ENCODE measurements at regions not wholly inside any gene's neighbourhood (a gene's known extent, or its start where the extent isn't known, plus 50 kb on each side); places are given as distances from the start of the nearest gene placed in this dataset.

DNA sequence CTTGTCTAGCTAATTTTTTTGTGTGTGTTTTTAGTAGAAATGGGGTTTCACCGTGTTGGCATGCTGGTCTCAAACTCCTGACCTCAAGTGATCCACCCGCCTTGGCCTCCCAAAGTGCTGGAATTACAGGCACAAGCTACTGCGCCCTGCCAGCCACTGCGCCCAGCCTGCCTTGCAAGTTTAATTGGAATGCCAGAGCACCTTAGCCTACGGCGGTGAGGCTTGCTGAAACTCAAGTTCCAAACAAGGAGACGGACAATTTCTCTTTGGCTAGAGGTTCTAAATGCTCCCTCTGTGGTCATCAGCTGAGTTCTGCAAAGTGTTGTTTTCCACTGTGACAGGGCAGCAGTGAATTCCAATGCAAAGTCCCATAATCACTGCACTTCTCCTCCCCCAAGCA, 583.4 kb downstream of the KCNJ3 start:
- no peak for TF ChIP-seq CTCF (IDR thresholded peaks at IDR 0.05)
- Histone ChIP-seq H3K9me3 (no peaks in the 10 kb centered on the region), H3K27me3 (no peaks in the 10 kb centered on the region), H3K4me1 (no peaks in the 10 kb centered on the region), H3K36me3 (no peaks in the 10 kb centered on the region), H3K4me3 (no peak overlapping the region), H3K27ac (no peak overlapping the region)
- peak; percentile 35 for DNase-seq
- no peak for ATAC-seq
- intact Hi-C loops (cut with DNase I): no loop called here

DNA sequence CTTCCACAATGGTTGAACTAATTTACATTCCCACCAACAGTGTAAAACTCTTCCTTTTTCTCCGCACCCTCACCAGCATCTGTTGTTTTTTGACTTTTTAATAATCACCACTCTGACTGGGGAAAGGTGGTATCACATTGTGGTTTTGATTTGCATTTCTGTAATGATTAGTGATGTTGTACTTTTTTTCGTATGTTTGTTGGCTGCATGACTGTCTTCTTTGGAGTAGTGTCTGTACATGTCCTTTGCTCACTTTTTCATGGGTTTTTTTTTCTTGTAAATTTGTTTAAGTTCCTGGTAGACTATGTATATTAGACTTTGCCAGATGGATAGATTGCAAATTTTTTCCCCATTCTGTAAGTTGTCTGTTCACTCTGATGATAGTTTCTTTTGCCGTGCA, 574.8 kb downstream of the KCNJ3 start:
- Histone ChIP-seq H3K9me3 (no peaks in the 10 kb centered on the region), H3K27ac (no peak overlapping the region), H3K4me1 (no peaks in the 10 kb centered on the region), H3K27me3 (no peaks in the 10 kb centered on the region), H3K4me3 (no peak overlapping the region), H3K36me3 (no peaks in the 10 kb centered on the region)
- no peak for ATAC-seq
- DNase-seq: no peak
- TF ChIP-seq CTCF (IDR thresholded peaks at IDR 0.05): no peak
- intact Hi-C loops (cut with DNase I): no loop called here

- intact Hi-C loops (cut with DNase I): no loop called here
- TF ChIP-seq CTCF (IDR thresholded peaks at IDR 0.05): no peak
- no peak for ATAC-seq
Measured at GRCh38 chr2:155266583-155266982, 568.1 kb downstream of the KCNJ3 start.

DNA sequence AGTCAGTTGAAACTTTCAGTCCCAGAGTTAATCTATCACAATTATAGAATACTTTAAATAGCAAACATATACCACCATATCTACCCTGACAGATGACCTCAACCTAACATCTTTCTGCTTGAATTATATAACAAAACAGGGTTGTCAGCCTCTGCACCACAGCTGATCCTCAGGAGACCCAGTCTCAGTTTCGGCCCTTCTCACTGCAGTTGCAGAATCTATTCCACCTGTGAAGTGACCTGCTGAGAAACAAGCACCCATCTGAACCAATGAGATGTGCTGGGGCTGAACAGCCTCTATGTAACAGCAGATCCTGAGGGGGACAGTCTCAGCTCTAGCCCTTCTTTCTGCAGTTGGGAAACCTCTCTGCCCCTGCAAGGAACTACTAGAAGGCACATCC, 567.6 kb downstream of the KCNJ3 start:
- Histone ChIP-seq H3K27ac (no peak overlapping the region), H3K27me3 (no peaks in the 10 kb centered on the region), H3K4me3 (no peak overlapping the region), H3K36me3 (no peaks in the 10 kb centered on the region), H3K9me3 (no peaks in the 10 kb centered on the region), H3K4me1 (no peaks in the 10 kb centered on the region)
- TF ChIP-seq CTCF (IDR thresholded peaks at IDR 0.05): no peak
- ATAC-seq (no peak), DNase-seq (no peak)
- intact Hi-C loops (cut with DNase I): no loop called here

More at GRCh38 chr2:155266583-155266982, 568.1 kb downstream of the KCNJ3 start:
- Histone ChIP-seq H3K36me3 (no peaks in the 10 kb centered on the region), H3K9me3 (no peaks in the 10 kb centered on the region), H3K27ac (no peak overlapping the region), H3K4me1 (no peaks in the 10 kb centered on the region), H3K27me3 (no peaks in the 10 kb centered on the region), H3K4me3 (no peak overlapping the region)
- no peak for DNase-seq

DNA sequence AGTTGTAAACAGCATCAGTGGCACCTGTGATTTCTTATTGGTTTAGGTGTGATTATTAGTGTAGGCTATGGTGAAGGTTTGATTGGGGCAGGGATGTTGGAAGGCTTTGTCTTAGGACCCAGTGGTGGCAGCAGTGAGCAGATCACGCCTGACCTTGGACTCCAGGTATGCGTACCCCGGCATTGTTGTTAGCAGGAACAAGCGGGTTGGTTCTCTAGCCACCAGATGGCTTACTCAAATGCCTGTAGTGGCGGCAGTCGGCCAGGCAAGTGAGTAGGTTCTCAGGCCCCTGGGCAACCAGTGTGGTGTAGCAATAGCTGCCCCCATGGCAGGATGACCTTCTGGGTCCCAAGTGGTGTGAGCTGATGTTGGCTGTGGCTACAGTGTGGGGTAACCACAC, 558.3 kb downstream of the KCNJ3 start:
- no peaks in the 10 kb centered on the region for H3K4me1 ChIP-seq
- no peak overlapping the region for H3K4me3 ChIP-seq
- H3K27me3 ChIP-seq: no peaks in the 10 kb centered on the region
- intact Hi-C loops (cut with DNase I): no loop called here
- TF ChIP-seq CTCF (IDR thresholded peaks at IDR 0.05): no peak
- no peaks in the 10 kb centered on the region for H3K9me3 ChIP-seq
- DNase-seq: peak; percentile 51
- no peak overlapping the region for H3K27ac ChIP-seq
- ATAC-seq: no peak
- no peaks in the 10 kb centered on the region for H3K36me3 ChIP-seq

DNA sequence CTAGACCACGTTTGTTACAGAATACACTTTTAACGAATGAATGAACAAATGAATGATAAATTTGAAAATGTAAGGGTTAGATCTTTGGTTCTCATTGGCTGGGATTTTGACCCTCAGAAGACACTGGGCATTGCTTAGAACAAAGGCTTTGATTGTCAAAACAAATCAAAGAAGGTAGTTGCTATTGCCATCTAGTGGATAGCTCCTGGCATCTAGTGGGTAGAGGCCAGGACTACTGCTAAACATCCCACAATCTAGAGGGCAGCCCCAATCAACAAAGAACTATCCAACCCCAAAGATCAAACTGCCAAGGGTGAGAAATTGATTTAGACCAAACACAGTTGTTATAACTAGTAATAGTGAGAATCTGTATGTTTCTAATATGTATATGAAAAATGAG, 552.3 kb downstream of the KCNJ3 start:
- intact Hi-C loops (cut with DNase I): no loop called here
- Histone ChIP-seq H3K27ac (no peak overlapping the region), H3K9me3 (no peaks in the 10 kb centered on the region), H3K36me3 (no peaks in the 10 kb centered on the region), H3K27me3 (no peaks in the 10 kb centered on the region), H3K4me1 (no peaks in the 10 kb centered on the region), H3K4me3 (no peak overlapping the region)
- no peak for ATAC-seq
- no peak for TF ChIP-seq CTCF (IDR thresholded peaks at IDR 0.05)
- DNase-seq: no peak

Measured in upper lobe of right lung (tissue), 1 donor.